WTC11 (cell line): ENCODE measurements at regions not wholly inside any gene's neighbourhood (a gene's known extent, or its start where the extent isn't known, plus 50 kb on each side); places are given as distances from the start of the nearest gene placed in this dataset.

Experiments
- ATAC-seq: fragments of 200-7000 bp; cut with Tn5 transposase; 2 replicates; pipeline ENCODE4 v1.10.0; 2021; ENCODE audit warnings: mild to moderate bottlenecking, moderate library complexity
- CTCF ChIA-PET: fragments of 300-600 bp; sonication (Branson Sonifier 250); formaldehyde crosslinking; loops from one replicate; lab custom pipeline; 2021; ENCODE audit warnings: antibody characterized with exemption; lab: Charles Lee
- POLR2A ChIA-PET: fragments of 350-600 bp; sonication (Branson Sonifier 250); formaldehyde crosslinking; loops from one replicate; lab custom pipeline; 2021; ENCODE audit warnings: antibody characterized with exemption; lab: Charles Lee
- DNase-seq: peaks from one replicate; pipeline ENCODE4 v3.0.0; 2021; ENCODE audit warnings: low spot score
- H3K27ac Mint-ChIP-seq: 2 replicates; pipeline ENCODE4 v1.8.0; 2021; ENCODE audit warnings: mixed read lengths
- H3K27me3 Mint-ChIP-seq: 2 replicates; pipeline ENCODE4 v1.8.0; 2021; ENCODE audit warnings: low read depth, mild to moderate bottlenecking, moderate library complexity, mixed read lengths
- H3K36me3 Mint-ChIP-seq: 2 replicates; pipeline ENCODE4 v1.8.0; 2021; ENCODE audit warnings: mixed read lengths
- H3K4me1 Mint-ChIP-seq: 2 replicates; pipeline ENCODE4 v1.8.0; 2022; ENCODE audit warnings: mixed read lengths
- H3K4me3 Mint-ChIP-seq: 2 replicates; pipeline ENCODE4 v1.8.0; 2021; ENCODE audit warnings: mild to moderate bottlenecking, moderate library complexity, mixed read lengths
- H3K9me3 Mint-ChIP-seq: 2 replicates; pipeline ENCODE4 v1.8.0; 2021; ENCODE audit warnings: mixed read lengths
- ATF3 ChIP-seq: sonication (generic); formaldehyde crosslinking; conservative IDR thresholded peaks from 2 replicates; pipeline ENCODE4 v1.8.1; 2022; ENCODE audit warnings: mild to moderate bottlenecking, missing genetic modification reagents
- CREB1 ChIP-seq: sonication (generic); formaldehyde crosslinking; IDR thresholded peaks from 2 replicates; pipeline ENCODE4 v1.8.0; 2023; ENCODE audit warnings: mild to moderate bottlenecking, missing genetic modification reagents
- GRHL2 ChIP-seq: fragments of 250-450 bp; sonication (Bioruptor Pico); IDR thresholded peaks from 2 replicates; pipeline ENCODE4 v1.8.0; 2022; ENCODE audit warnings: mild to moderate bottlenecking, moderate library complexity; ENCODE audit not compliant: insufficient replicate concordance, severe bottlenecking
- HMGA2 ChIP-seq: fragments of 250-450 bp; sonication (Bioruptor Pico); IDR thresholded peaks from 2 replicates; pipeline ENCODE4 v1.4.0; 2021; ENCODE audit warnings: mild to moderate bottlenecking, moderate library complexity
- NFATC4 ChIP-seq: fragments of 250-450 bp; sonication (Bioruptor Pico); IDR thresholded peaks from 2 replicates; pipeline ENCODE4 v1.9.0; 2021; ENCODE audit warnings: mild to moderate bottlenecking
- PRRX2 ChIP-seq: fragments of 250-450 bp; sonication (Bioruptor Pico); IDR thresholded peaks from 2 replicates; pipeline ENCODE4 v1.8.0; 2021; ENCODE audit warnings: mild to moderate bottlenecking
- TP53 ChIP-seq: sonication (generic); formaldehyde crosslinking; IDR thresholded peaks from 2 replicates; pipeline ENCODE4 v1.8.1; 2023; ENCODE audit warnings: mild to moderate bottlenecking, missing genetic modification reagents
- ZNF263 ChIP-seq: sonication (generic); formaldehyde crosslinking; IDR thresholded peaks from 2 replicates; pipeline ENCODE4 v1.8.1; 2022; ENCODE audit warnings: low read depth, mild to moderate bottlenecking, moderate library complexity, missing genetic modification reagents
- TF ChIP-seq, protein P1 (sequence below): fragments of 250-450 bp; sonication (Bioruptor Pico); IDR thresholded peaks from 2 replicates; pipeline ENCODE4 v1.9.0; 2021; ENCODE audit warnings: mild to moderate bottlenecking, borderline replicate concordance

- no peaks in the 10 kb centered on the region for H3K36me3 Mint-ChIP-seq
- peaks cover 2% of the 10 kb centered on the region for H3K27me3 Mint-ChIP-seq
- no peak overlapping the region for H3K27ac Mint-ChIP-seq
- peaks cover 13% of the 10 kb centered on the region for H3K9me3 Mint-ChIP-seq
- no peak for DNase-seq
- POLR2A ChIA-PET, result interaction anchor here (0.7 kb wide), 1 partner anchor 12 kb away, joined by 3 read pairs; no protein-coding TSS in a partner anchor
- H3K4me3 Mint-ChIP-seq, result no peak overlapping the region
- ATAC-seq, result no peak
- no peak for TF ChIP-seq NFATC4 (CRISPR knock-in tag)
- no peak for TF ChIP-seq PRRX2
- no peak for TF ChIP-seq TP53 (CRISPR knock-in tag)
- no peak for TF ChIP-seq CREB1 (CRISPR knock-in tag)
- TF ChIP-seq, protein P1, sequence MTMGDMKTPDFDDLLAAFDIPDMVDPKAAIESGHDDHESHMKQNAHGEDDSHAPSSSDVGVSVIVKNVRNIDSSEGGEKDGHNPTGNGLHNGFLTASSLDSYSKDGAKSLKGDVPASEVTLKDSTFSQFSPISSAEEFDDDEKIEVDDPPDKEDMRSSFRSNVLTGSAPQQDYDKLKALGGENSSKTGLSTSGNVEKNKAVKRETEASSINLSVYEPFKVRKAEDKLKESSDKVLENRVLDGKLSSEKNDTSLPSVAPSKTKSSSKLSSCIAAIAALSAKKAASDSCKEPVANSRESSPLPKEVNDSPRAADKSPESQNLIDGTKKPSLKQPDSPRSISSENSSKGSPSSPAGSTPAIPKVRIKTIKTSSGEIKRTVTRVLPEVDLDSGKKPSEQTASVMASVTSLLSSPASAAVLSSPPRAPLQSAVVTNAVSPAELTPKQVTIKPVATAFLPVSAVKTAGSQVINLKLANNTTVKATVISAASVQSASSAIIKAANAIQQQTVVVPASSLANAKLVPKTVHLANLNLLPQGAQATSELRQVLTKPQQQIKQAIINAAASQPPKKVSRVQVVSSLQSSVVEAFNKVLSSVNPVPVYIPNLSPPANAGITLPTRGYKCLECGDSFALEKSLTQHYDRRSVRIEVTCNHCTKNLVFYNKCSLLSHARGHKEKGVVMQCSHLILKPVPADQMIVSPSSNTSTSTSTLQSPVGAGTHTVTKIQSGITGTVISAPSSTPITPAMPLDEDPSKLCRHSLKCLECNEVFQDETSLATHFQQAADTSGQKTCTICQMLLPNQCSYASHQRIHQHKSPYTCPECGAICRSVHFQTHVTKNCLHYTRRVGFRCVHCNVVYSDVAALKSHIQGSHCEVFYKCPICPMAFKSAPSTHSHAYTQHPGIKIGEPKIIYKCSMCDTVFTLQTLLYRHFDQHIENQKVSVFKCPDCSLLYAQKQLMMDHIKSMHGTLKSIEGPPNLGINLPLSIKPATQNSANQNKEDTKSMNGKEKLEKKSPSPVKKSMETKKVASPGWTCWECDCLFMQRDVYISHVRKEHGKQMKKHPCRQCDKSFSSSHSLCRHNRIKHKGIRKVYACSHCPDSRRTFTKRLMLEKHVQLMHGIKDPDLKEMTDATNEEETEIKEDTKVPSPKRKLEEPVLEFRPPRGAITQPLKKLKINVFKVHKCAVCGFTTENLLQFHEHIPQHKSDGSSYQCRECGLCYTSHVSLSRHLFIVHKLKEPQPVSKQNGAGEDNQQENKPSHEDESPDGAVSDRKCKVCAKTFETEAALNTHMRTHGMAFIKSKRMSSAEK (CRISPR knock-in tag), result no peak
- TF ChIP-seq HMGA2 (CRISPR knock-in tag), result no peak
- no peak for TF ChIP-seq ATF3 (CRISPR knock-in tag)
- no peak for TF ChIP-seq GRHL2 (CRISPR knock-in tag)
- no peak for TF ChIP-seq ZNF263
- TF ChIP-seq, all 79 proteins: peak for 0
- CTCF ChIA-PET, result no interaction called here
- H3K4me1 Mint-ChIP-seq, result peaks cover 5% of the 10 kb centered on the region; the same call in 1 of the 2 replicates
Observed at GRCh38 chr2:113806217-113806913, 49.9 kb upstream of the SLC35F5 start.
